ENCODE measurements at regions not wholly inside any gene's neighbourhood (a gene's known extent, or its start where the extent isn't known, plus 50 kb on each side); places are given as distances from the start of the nearest gene placed in this dataset.
"Not testable (repeated sequence)": the region's sequence is repeated elsewhere in the genome, so short reads cannot be mapped to it uniquely, and the experiment has no call there.

- Histone ChIP-seq H3K4me1 (ENCODE audit: control insufficient read depth in 2 of 2, insufficient read depth in 2 of 2, low read length in 2 of 2) (no peaks in the 10 kb centered on the region), H3K36me3 (ENCODE audit: control insufficient read depth in 2 of 2, insufficient read depth in 2 of 2, low read length in 2 of 2) (no peaks in the 10 kb centered on the region), H3K27me3 (ENCODE audit: control insufficient read depth in 2 of 2, insufficient read depth in 2 of 2, low read length in 2 of 2) (no peaks in the 10 kb centered on the region), H3K9me3 (ENCODE audit: control insufficient read depth in 2 of 2, low read length in 2 of 2) (no peaks in the 10 kb centered on the region), H3K9ac (ENCODE audit: low read depth in 1 of 2, low read length in 2 of 2) (no peak overlapping the region), H3K4me3 (ENCODE audit: low read length in 2 of 2) (no peak overlapping the region), H3K27ac (ENCODE audit: low read depth in 2 of 2, low read length in 2 of 2) (no peak overlapping the region)
These were observed 432.3 kb downstream of the XYLT1 start for GRCh38 chr16:17038415-17038814.

GRCh38 chr16:17049109-17049508 is 421.7 kb downstream of the XYLT1 start:
- not testable (repeated sequence) for H3K4me1 ChIP-seq (ENCODE audit: control insufficient read depth in 2 of 2, insufficient read depth in 2 of 2, low read length in 2 of 2); H3K4me3 ChIP-seq (ENCODE audit: low read length in 2 of 2); H3K27me3 ChIP-seq (ENCODE audit: control insufficient read depth in 2 of 2, insufficient read depth in 2 of 2, low read length in 2 of 2); H3K9ac ChIP-seq (ENCODE audit: low read depth in 1 of 2, low read length in 2 of 2); H3K36me3 ChIP-seq (ENCODE audit: control insufficient read depth in 2 of 2, insufficient read depth in 2 of 2, low read length in 2 of 2); H3K9me3 ChIP-seq (ENCODE audit: control insufficient read depth in 2 of 2, low read length in 2 of 2); H3K27ac ChIP-seq (ENCODE audit: low read depth in 2 of 2, low read length in 2 of 2)

GRCh38 chr16:17050468-17050867 is 420.3 kb downstream of the XYLT1 start:
- H3K4me1 ChIP-seq (ENCODE audit: control insufficient read depth in 2 of 2, insufficient read depth in 2 of 2, low read length in 2 of 2): no peaks in the 10 kb centered on the region
- no peaks in the 10 kb centered on the region for H3K27me3 ChIP-seq (ENCODE audit: control insufficient read depth in 2 of 2, insufficient read depth in 2 of 2, low read length in 2 of 2)
- H3K36me3 ChIP-seq (ENCODE audit: control insufficient read depth in 2 of 2, insufficient read depth in 2 of 2, low read length in 2 of 2): no peaks in the 10 kb centered on the region
- no peak overlapping the region for H3K9ac ChIP-seq (ENCODE audit: low read depth in 1 of 2, low read length in 2 of 2)
- no peak overlapping the region for H3K27ac ChIP-seq (ENCODE audit: low read depth in 2 of 2, low read length in 2 of 2)
- H3K9me3 ChIP-seq (ENCODE audit: control insufficient read depth in 2 of 2, low read length in 2 of 2): peaks cover 2% of the 10 kb centered on the region in 2 donors
- no peak overlapping the region for H3K4me3 ChIP-seq (ENCODE audit: low read length in 2 of 2)
